ENCODE measurements at regions not wholly inside any gene's neighbourhood (a gene's known extent, or its start where the extent isn't known, plus 50 kb on each side); places are given as distances from the start of the nearest gene placed in this dataset.
"Not testable (repeated sequence)": the region's sequence is repeated elsewhere in the genome, so short reads cannot be mapped to it uniquely, and the experiment has no call there.

DNA sequence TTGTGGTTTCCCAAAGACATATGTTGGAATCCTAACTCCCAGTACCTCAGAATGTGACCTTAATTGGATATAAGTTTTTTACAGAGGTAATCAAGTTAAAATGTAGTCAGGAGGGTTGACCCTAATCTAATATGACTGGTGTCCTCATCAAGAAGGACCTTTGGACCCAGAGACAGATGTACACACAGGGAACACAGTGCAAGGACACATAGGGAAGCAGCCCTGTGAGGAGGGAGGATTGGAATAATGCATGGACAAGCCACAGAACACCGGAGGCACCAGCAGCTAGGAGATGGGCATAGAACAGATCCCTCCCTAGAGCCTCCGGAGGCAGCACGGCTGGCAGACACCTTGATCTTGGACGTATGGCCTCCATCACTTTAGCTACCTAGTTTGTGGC is 119.8 kb upstream of the SPATA31A3 start:
- not testable (repeated sequence) for DNase-seq

DNA sequence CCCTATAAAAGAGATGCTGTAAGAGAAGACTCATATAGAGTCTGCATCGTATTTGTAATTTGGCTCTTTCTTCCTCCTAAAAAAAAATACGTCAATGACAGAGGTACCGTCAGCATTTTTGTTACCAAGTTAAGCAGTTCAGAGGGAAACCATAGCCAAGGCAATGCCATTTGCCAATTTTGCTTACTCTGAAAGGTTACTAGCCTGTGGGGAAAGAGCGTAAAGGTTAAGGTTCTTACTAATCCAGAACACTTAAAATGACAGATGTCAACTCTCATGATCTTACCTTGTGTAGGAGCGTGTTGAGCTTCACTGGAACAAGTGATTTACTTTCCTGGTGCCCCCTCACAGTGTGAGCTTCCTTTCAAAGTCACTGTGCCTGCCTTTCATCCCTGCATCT is 119.4 kb upstream of the SPATA31A3 start:
- DNase-seq: not testable (repeated sequence)

DNA sequence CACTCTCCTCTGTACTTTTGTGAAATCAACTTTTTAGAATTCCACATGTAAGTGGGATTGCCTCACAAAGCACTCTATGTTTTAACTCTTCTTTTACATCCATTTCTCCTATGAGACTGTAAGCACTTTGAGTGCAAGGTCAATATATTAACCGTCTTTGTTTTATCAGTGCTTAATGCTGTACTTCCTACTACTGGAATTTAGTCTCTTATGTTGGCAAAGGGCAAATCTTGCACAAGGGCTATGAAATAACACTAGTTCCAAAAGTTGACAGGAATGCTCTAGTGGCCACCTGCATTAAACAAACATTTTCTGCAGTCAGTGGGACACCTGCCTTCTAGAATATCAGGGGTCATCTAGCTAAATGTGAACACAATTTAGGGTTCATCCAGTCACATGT is 117.5 kb upstream of the SPATA31A3 start:
- not testable (repeated sequence) for DNase-seq

DNA sequence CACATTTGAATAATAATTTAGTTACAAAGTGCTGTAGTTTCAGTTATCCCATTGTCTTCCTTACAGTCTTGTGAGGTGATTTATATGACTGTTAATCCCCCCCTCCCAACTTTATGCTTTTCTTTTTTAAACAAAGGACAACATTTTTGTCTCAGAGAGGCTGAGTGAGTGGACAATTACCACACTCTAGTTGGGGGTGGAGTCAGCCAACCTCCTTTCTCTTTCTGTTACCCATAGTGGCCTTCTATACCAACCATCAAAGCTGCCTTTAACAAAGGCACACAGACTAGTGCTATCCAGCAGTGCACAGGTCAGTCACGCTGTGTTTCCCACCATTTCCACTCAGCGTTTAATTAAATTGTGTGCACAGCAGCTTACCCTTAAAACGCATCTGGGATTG is 114.3 kb upstream of the SPATA31A3 start:
- not testable (repeated sequence) for DNase-seq

DNA sequence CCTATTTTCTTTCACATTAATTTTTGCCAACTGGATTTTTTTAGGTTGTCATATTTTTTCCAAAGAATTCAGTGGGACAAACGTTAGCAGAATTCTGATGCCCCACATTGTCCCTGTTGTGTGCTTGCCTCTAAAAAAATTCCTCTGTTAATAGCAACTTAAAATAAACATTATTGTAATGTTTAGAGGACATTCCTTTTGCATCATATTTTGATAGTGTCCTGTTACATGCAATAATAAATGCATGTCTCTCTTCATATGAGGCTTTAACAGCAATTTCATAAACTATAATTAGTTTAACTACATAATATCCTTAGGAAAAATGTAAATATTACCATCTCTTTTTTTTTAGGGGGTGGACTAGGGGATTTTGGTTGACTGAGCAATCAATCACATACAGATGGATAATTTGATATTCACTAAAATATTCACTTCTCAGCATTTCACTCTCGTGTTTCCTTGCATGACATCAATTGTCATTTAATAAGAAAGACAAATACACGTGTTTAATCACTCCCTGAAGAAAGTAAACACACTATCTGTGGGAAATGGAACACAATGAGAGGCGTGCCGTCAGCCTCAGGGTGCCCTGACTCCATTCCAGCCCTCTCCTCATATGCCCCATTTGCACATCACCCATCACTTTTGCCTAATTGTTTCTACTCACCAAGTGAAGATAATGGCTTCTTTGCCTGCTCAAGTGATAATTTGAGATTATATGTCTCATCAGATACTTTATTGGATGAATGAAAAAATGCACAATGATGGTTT is 110.3 kb upstream of the SPATA31A3 start:
- DNase-seq: not testable (repeated sequence)

DNA sequence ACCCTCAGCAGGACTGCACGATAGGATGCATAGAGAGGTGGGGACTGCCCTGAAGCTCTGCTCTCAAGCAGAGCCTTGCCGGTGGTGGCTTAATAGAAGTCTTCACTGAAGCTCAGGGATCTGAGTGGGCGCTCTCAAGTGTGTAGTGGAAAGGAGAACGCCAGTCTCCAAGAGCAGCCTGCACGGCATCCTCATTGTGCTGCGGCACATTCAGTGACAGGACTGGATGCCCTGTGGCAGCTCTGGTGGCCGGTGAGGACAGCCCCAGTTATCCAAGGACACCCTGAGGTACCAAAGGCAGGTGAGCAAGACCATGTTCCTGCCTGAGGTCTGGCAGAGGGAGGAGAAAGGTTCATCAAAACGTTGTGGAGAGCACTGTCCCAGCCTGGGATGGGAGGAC is 98.8 kb upstream of the SPATA31A3 start:
- DNase-seq: not testable (repeated sequence)

DNA sequence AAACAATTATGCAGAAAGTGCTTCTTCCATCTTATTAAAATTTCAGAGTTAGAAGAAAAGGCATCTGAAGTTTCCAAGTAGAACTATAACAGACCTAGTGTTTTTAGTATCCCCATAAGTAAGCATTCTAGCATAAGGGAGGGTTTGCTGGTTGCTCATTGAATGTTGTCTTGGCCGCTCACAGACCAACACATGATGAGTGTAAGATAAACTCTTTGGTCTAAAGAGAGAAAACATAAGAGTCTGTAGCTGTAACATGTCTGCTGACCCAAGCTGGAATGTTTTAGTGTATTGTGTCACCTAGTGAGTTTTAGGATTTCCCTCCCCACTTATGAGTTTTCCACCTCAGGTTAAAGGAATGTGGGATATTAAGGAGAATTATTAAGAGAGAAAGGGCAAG is 94.5 kb upstream of the SPATA31A3 start:
- DNase-seq: not testable (repeated sequence)

DNA sequence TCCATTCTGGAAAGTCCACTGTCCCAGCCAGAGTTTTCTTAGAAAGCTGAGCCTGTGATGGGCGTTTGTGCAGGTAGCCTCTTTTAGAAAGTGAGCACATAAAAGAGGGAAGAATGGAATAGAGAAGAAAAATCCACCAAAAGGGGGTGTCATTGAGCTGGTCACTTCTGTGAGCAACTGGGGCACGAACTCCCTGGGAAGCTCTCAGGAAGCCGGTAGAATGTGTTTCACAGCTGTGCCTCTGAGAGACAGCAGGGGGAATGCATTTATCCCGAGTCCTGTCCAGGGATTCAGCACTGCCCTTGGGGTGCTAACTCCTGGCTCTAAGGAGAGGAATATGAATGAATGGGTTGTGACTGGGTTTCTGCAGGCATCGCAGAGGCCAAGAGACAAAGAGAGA is 73.8 kb upstream of the SPATA31A3 start:
- not testable (repeated sequence) for DNase-seq

DNA sequence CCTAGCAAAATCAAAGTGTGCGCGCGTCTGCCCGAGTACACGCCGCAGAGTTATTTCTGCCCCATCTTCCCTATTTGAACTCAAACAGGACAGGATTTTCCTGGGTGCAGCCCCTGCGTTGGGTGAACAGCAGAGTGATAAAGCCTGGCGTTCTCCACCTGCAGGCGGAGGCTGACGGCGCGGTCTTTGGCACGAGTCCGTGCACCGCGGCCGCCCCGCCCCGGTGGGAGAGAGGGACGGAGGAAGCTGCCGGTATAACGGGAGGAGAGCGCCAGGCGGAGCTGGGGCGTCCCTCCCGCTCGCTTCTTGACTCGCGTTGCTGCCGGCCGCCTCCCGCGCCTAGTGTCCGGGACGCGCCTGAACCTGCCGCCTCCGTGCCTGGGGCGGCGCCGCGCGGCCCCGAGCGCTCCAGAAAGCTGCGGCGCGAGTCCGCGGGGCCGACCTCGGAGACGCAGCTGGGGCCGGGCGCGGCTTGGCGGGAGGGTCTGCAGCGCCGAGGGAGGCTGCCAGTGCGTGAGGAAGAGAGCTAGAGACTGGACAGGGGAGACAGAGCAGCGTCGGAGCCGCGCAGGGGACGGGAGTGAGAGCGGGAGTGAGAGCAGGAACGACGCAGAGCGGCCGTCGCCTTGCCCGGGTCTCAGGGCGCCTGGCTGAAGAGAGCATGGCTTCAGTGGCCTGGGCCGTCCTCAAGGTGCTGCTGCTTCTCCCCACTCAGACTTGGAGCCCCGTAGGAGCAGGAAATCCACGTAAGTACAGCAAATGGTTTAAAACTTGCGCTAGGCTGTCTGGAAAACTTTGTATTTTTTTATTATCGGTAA is 66.8 kb upstream of the SPATA31A3 start:
- DNase-seq: peak in 1 of 4 experiments; percentile 0

All from suppressor macrophage (primary cell).